Heart left ventricle (tissue), 13 donors: ENCODE measurements at regions not wholly inside any gene's neighbourhood (a gene's known extent, or its start where the extent isn't known, plus 50 kb on each side); places are given as distances from the start of the nearest gene placed in this dataset.

Experiments used
- POLR2A ChIP-seq, 2 donors: fragments of 450-650 bp; IDR thresholded peaks; one replicate each; pipeline ENCODE4 v1.6.1; 2017; ENCODE audit warnings: antibody characterized with exemption in 2 of 2, mild to moderate bottlenecking in 2 of 2, moderate library complexity in 2 of 2
- TF ChIP-seq, protein P1 (sequence below), 12 donors: fragments of 200-600 bp; sonication (generic) in 4 of 12; IDR thresholded peaks; one replicate each; pipeline versions ENCODE4 v1.5.0 to v1.8.0; 2018 to 2022; ENCODE audit warnings: antibody characterized with exemption in 12 of 12, mild to moderate bottlenecking in 5 of 12
- donor health status: ischemic (EF 13 %, LVEDD 7.1; RV severe dilation, severe dysfunction).
- donor health status: DM: no; HTN: yes; CAD: no.
- donor health status: DM: no; HTN: no; CAD: no.
- donor health status: ischemic (EF 25% LVEDD 6.9; RV normal size, moderate dysfunction).
- donor health status: ischemic (EF 25% LVEDD 5.7; RV mildly dilated, moderate dysfunction).
- donor health status: ischemic (EF 35%, LVEDD 5.7; RV mildly dilated, moderate dysfunction).
- donor health status: nonischemic (EF 11% LVEDD 7.7; RV severe dilation, severe dysfunction).
- donor health status: DM: yes; HTN: yes; CAD: no.
- donor health status: PGD.
- donor health status: ischemic (EF 29% LVEDD 5.4; RV normal size, mild dysfunction).
- donor health status: nonischemic (EF 23%, LVEDD 6.1; RV moderate dilation, normal function).

DNA sequence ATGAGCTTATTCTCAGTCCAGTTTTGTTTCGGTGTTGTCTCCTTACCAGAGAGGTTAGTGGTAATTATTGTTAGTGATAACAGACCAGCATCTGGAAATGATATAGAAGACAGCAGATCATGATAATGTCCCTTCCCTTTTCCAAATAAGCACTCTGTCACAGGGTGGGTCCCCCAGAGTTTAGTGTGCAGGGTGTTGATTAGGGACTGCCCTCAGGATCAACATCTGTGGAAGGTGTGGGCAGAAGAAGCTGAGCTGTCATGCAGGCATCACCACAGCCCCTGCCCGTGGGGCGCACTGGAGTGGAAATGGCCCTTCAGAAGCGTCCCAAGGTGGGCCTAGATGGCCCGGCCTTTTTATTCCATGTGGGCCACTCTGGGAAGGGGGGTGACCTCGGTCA lies 67.6 kb upstream of the DTNBP1 start:
- no peak for TF ChIP-seq POLR2A (IDR thresholded peaks at IDR 0.05)
- TF ChIP-seq, protein P1, sequence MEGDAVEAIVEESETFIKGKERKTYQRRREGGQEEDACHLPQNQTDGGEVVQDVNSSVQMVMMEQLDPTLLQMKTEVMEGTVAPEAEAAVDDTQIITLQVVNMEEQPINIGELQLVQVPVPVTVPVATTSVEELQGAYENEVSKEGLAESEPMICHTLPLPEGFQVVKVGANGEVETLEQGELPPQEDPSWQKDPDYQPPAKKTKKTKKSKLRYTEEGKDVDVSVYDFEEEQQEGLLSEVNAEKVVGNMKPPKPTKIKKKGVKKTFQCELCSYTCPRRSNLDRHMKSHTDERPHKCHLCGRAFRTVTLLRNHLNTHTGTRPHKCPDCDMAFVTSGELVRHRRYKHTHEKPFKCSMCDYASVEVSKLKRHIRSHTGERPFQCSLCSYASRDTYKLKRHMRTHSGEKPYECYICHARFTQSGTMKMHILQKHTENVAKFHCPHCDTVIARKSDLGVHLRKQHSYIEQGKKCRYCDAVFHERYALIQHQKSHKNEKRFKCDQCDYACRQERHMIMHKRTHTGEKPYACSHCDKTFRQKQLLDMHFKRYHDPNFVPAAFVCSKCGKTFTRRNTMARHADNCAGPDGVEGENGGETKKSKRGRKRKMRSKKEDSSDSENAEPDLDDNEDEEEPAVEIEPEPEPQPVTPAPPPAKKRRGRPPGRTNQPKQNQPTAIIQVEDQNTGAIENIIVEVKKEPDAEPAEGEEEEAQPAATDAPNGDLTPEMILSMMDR (IDR thresholded peaks at IDR 0.05) = no peak
